ENCODE measurements at regions not wholly inside any gene's neighbourhood (a gene's known extent, or its start where the extent isn't known, plus 50 kb on each side); places are given as distances from the start of the nearest gene placed in this dataset.
"Not testable (repeated sequence)": the region's sequence is repeated elsewhere in the genome, so short reads cannot be mapped to it uniquely, and the experiment has no call there.

DNA sequence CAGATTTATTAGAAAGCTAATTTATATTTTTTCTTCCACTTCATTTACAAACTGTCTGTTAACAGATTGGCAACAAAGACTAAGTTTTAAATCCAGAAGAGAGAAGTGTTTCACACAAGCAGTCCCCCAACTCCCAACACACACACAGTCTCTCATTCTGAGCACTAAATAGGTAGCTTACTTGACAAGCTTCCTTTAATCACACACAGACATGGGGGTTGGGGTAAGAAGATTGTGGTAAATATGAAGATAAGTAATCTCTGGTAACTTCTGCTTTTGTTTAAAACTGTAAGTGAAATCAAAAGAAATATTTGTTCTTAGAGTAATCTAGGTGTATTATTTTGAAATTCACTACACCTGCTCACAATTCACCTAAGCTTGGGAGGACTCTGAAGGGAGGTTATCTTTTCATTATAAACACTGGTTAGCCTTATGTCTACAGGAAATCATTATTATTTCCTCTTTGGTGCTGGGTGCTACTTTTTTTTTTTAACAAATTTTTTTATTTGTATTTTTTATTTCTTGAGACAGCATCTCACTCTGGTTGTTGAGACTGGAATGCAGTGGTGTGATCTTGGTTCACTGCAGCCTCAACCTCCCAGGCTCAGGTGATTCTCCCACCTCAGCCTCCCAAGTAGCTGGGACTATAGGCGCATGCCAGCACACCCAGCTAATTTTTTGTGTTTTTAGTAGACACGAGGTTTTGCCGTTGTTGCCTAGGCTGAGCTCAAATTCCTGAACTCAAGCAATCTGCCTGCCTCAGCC lies 82.1 kb upstream of the ATP12A start:
- H3K27ac ChIP-seq (ENCODE audit: insufficient read depth, low read depth, low read length); H3K27me3 ChIP-seq (ENCODE audit: control insufficient read depth in 2 of 2, insufficient read depth in 2 of 2, low read length in 2 of 2); H2AFZ ChIP-seq (ENCODE audit: low read depth, low read length); H3K4me1 ChIP-seq (ENCODE audit: control insufficient read depth, extremely low read depth, insufficient read depth, low read length); H3K36me3 ChIP-seq (ENCODE audit: control insufficient read depth in 2 of 2, extremely low read depth in 1 of 2, insufficient read depth in 2 of 2, low read length in 2 of 2); H3K9ac ChIP-seq (replicated peaks; ENCODE audit: extremely low read depth, insufficient read depth, low read length); H3K4me3 ChIP-seq (replicated peaks in 1 of 3; ENCODE audit: insufficient read depth in 1 of 3, low read depth in 1 of 3, low read length in 3 of 3); DNase-seq (ENCODE audit: low read depth, low spot score); dilution Hi-C loops (cut with MboI; ENCODE audit: extremely low pct_ligation_motif_present, low sequenced_read_pairs); intact Hi-C loops (cut with micrococcal nuclease); H3K9me3 ChIP-seq (replicated peaks; ENCODE audit: control insufficient read depth, insufficient read depth, low read length); BruUV-seq (replicated peaks); POLR2A ChIA-PET; H3K79me2 ChIP-seq (ENCODE audit: control insufficient read depth, insufficient read depth, low read length); H4K20me1 ChIP-seq (replicated peaks; ENCODE audit: control insufficient read depth, extremely low read depth, insufficient read depth, low read length); H3K4me2 ChIP-seq (ENCODE audit: insufficient read depth, low read length); FAIRE-seq; H3K9me1 ChIP-seq (replicated peaks; ENCODE audit: control insufficient read depth, extremely low read depth, insufficient read depth, low read length); CTCF ChIA-PET: not testable (repeated sequence)

DNA sequence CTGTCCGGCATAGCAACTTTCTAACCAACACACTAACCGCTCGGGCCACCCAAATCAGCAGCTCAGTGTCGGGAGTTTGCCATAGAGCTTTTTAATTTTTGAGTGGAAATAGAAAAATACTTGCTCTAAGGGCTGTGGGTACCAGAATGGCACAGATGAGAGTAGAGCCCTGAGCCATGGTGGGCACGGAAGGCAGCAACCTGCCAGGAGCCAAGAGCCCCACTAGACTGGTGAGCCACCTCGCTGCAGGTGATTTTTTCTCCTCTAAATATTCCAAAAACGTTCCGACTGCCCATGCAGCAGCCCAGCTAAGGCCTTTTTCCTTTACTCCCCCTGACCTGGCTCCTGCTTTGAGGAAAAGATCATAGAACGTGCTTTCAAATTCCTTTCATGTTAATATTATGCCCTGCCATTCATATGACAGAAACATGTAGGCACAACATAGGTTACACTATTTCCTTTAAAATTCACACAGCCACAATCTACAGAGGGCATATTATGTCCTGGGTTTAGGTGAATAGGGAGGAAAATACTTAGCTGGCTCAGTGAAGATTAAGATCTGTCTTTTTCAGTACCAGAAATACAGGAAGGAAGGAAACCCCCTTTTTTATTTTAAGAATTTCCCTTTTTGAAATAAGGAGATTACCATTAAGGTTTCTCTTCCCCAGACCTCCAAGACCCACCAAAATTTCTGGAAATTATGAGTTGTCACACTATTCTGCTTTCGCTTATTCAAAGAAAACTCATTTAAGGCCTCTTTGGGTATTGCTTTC lies 81.0 kb upstream of the ATP12A start:
- H2AFZ ChIP-seq (ENCODE audit: low read depth, low read length); H3K4me3 ChIP-seq (replicated peaks in 1 of 3; ENCODE audit: insufficient read depth in 1 of 3, low read depth in 1 of 3, low read length in 3 of 3); H3K79me2 ChIP-seq (ENCODE audit: control insufficient read depth, insufficient read depth, low read length); CTCF ChIA-PET; dilution Hi-C loops (cut with MboI; ENCODE audit: extremely low pct_ligation_motif_present, low sequenced_read_pairs); H3K9ac ChIP-seq (replicated peaks; ENCODE audit: extremely low read depth, insufficient read depth, low read length); H3K27me3 ChIP-seq (ENCODE audit: control insufficient read depth in 2 of 2, insufficient read depth in 2 of 2, low read length in 2 of 2); POLR2A ChIA-PET; H3K4me1 ChIP-seq (ENCODE audit: control insufficient read depth, extremely low read depth, insufficient read depth, low read length); H3K9me3 ChIP-seq (replicated peaks; ENCODE audit: control insufficient read depth, insufficient read depth, low read length); DNase-seq (ENCODE audit: low read depth, low spot score); H4K20me1 ChIP-seq (replicated peaks; ENCODE audit: control insufficient read depth, extremely low read depth, insufficient read depth, low read length); H3K27ac ChIP-seq (ENCODE audit: insufficient read depth, low read depth, low read length); H3K4me2 ChIP-seq (ENCODE audit: insufficient read depth, low read length); BruUV-seq (replicated peaks); FAIRE-seq; intact Hi-C loops (cut with micrococcal nuclease); H3K36me3 ChIP-seq (ENCODE audit: control insufficient read depth in 2 of 2, extremely low read depth in 1 of 2, insufficient read depth in 2 of 2, low read length in 2 of 2); H3K9me1 ChIP-seq (replicated peaks; ENCODE audit: control insufficient read depth, extremely low read depth, insufficient read depth, low read length): not testable (repeated sequence)

Data from endothelial cell of umbilical vein (primary cell).